ENCODE measurements at regions not wholly inside any gene's neighbourhood (a gene's known extent, or its start where the extent isn't known, plus 50 kb on each side); places are given as distances from the start of the nearest gene placed in this dataset.

GRCh38 chr18:78168526-78168925 is 811.1 kb upstream of the SALL3 start:
- no peak for DNase-seq

GRCh38 chr18:78169174-78169864 is 810.3 kb upstream of the SALL3 start:
- no peak for DNase-seq

DNA sequence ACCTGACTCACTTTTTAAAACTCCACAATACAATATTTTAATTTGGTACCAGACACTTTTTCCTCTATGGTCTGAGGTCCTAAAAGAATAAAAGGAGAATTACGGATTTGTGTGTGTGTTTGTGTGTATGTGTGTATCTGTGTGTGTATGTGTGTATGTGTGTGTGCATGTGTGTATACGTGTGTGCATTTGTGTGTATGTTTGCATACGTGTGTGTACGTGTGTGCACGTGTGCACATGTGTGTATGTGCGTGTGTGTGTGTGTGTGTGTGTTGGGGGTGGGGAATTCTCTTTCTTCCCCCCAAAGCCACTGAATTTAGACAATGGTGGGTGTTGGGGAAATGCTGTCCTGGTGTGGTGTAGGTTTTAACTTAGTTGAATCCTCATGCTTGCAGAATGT is 807.7 kb upstream of the SALL3 start:
- no peak for DNase-seq

- DNase-seq: no peak
These were observed 804.9 kb upstream of the SALL3 start for GRCh38 chr18:78174737-78175136.

GRCh38 chr18:78178812-78179211 is 800.8 kb upstream of the SALL3 start:
- no peak for DNase-seq

DNA sequence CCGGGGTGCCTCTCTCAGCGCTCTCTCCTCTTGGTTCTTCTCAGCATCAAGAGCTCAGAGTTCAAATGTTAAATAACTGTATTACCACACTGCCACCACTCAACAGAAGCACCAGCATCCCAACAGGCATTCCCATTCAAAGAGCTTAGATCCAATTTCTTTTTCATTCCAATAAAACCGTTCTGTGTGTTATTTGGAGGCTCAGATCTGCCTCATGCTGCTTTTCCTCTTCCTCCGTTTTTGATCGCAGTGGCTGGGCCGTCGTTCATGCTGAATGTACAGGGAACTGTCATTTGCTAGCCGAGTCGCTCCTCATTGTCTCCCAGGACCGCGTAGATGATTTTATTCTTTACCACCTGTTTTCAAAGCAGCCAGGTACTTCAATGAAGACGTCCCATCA is 798.9 kb upstream of the SALL3 start:
- DNase-seq: no peak

DNA sequence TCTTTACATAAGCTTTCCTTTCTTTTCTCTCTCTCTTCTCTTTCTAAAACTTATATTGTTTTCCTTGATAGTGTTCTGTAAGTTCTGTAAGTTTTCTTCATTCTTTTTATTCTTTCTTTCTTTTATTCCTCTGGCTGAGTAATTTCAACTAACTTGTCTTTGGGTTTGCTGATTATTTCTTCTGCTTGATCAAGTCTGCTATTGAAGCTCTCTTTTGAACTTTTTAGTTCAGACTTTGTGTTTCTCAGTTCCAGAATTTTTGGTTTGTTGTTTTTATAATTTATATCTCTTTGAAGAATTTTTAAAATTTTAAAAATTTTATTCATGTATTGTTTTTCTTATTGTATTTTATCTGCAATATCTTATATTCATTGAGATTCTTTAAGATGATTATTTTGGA is 795.8 kb upstream of the SALL3 start:
- no peak for DNase-seq

DNA sequence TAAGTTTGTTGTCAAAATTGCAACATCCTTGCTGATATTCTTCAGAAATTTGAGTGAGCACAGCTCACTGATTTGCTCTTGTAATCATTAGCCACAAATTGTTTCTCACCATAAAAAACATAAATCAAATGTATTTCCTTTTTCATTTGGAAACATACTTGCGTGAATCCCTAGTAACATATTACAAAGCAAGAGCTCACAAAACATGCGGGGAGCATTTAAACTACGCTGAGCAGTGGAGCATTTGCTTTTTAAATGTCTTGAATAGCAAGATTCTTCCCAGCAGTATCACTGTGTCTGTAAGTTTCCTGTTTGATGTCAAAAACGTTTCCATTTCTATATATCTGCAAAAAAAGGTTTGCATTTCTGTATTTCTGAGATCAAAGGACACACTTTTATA is 788.3 kb upstream of the SALL3 start:
- DNase-seq: no peak

DNA sequence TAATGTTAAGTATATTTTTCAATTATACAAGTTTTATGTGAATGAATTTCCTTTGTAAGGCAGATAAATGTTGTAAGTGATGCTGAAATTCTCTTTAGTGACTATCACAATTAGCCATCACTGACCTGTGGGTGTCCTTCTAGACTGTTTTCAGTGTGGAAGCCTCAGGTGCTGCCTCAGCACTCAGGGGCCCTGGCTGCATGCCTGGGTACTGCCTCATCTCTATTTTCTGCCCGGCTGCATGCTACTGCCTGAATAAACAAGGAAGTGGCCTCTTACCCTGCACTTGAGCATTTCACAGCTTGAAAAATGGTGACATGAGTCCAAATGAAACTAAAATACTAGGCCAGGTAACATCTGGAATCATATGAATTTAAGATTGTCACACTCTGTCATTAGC is 787.6 kb upstream of the SALL3 start:
- no peak for DNase-seq

- no peak for DNase-seq
These were observed 783.3 kb upstream of the SALL3 start for GRCh38 chr18:78196280-78196679.

- DNase-seq: no peak
These were observed 780.6 kb upstream of the SALL3 start for GRCh38 chr18:78199002-78199401.

DNA sequence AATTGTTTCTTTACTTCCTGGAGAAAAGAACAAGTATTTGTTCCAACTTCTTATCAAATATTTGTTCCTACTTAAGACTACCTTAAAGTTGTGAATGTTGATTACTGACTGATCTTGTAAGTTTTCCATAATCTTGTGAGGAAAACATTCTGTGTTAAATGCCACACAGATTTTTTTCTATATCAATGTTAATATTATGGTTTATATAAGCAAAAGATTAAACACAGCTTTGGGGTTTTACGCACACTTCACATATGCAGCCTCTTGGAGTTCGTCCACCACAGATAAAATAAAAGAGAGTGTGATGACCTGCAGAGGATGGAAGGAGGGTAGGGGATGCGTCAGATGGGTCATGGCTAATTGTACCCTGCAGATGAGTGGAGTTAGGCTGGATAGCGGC is 780.0 kb upstream of the SALL3 start:
- no peak for DNase-seq

GRCh38 chr18:78207942-78208341 is 771.7 kb upstream of the SALL3 start:
- DNase-seq: no peak

GRCh38 chr18:78208461-78208860 is 771.2 kb upstream of the SALL3 start:
- no peak for DNase-seq

DNA sequence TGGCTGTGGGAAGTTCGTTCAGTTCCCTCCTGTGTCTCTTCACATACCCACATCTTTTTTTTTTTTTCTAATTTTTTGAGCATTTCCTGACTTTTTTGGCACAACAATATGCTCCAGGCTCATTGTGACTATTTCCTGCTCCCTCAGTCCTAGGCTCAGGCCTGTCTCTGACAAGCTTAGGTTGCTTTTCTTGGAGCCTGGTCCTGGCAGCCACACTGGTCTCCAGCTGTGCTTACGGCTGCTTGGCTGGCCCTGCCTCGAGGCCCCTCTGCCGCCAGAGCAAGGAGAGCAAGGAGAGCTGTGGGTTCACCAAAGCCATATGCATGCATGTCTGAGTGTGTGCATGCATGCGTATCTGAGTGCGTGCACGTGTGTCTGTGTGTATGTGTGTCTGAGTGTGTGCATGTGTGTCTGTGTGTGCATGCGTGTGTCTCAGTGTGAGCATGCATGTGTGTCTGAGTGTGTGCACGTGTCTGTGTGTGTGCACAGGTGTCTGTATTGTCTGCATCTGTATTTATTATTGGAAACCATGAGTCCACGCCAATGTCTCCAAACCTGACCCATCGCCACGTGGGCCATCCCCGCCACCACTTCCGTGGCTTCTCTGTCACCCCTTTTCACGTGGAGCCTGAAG is 766.1 kb upstream of the SALL3 start:
- DNase-seq: no peak

GRCh38 chr18:78221496-78221895 is 758.1 kb upstream of the SALL3 start:
- no peak for DNase-seq

- no peak for DNase-seq
These were observed 750.6 kb upstream of the SALL3 start for GRCh38 chr18:78228974-78229373.

DNA sequence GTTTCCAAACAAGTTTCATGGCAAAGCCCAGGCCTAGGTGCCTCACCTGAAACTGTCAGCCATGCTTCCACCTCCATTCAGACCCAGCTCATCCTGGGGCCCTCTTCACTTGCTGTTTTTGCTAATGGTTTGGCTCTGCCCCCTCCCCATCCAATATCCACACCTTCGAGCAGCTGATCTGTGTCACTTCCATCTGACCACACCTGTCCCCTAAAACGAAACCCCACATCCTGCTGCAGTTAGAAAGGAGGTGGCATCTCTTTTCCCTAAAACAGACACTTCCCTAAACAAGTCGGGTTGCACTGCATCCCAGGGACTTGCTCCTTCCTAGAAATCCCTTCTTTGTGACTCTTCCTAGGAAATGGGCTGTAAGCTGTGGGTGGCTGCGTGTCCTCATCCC is 748.7 kb upstream of the SALL3 start:
- no peak for DNase-seq

DNA sequence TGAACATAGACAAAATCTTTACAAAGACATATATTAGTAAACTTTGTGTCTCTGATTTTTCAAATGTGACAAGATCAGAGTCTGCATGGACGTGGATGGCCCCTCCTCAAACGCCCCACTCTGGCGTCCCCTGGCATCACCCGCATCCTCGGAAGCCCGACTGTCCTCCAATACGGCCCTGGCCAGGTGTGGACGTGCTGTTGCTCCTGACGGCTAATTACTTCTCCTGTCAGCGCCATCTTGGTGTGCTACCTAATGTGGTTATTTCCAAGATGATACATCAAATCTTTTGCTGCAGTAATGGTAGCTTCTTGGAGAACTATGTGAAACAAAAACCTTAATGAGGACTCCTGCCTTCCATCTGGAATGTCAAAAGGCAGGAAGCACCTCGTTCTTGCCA is 747.4 kb upstream of the SALL3 start:
- DNase-seq: no peak

DNA sequence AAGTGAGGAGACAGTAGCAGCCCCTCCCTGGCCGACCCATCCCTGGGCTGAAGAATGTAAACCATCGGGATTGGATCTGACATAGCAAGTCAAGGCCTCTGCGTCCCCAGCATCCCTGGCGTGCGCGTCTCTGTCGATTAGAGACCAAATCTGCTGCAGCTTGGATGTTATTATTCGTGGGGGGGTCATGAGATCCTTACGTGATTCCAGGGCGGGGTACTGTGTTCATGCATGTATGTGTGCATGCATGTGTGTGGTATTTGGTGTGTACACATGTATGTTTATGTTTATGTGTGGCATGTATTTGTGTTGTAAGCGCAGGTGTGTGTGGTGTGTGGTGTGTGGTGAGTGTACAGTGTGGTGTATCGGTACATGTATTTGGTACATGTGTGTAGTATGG is 741.8 kb upstream of the SALL3 start:
- DNase-seq: no peak

GRCh38 chr18:78238404-78239089 is 741.1 kb upstream of the SALL3 start:
- DNase-seq: no peak

DNA sequence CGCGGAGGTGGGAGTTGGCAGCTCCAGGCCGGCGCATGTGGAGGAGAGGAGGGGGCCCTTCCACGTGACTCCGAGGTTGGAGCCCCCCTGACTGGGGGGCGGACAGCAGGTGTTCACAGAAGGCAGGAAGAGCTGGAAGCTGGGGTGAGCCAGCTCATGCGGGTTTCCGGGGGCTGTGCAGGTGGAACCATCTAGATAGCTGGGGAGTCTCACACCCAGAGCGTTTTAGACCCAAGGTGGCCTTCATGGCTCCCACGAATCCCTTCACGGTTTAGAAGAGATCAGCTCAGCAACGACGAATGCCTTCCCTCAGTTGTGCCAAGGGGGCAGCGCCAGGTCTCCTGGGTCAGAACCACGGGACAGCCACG is 740.5 kb upstream of the SALL3 start:
- DNase-seq: no peak

GRCh38 chr18:78240101-78240500 is 739.5 kb upstream of the SALL3 start:
- no peak for DNase-seq

DNA sequence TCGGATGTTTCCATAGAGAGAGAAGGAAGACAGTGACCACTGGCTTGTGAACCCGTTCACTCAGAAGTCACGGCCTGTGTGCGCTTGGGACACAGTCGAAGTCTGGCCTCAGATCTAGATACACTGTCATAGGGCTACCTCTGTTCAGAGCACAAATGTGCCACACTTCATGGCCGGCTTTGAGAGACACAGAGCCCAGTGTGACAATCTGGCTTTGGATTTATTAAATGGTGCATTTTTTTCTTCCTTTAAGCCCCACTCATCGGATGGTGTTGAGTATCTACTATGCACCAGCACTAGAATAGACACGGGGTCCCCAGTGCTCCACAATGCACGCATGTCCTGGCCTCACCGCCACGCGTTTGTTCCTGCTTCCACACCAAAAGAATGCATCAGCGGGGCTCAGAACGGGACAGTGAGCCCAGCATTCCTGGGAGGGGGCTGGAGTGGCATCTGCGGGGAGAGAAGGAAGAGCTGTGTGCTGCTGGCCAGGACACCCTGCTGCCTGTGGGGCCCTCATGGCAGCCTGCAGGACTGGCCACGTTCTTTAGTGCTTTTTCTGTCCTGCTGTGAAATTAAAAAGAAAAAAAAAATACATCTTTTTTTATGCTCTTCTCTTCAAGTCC is 738.9 kb upstream of the SALL3 start:
- no peak for DNase-seq
